ENCODE measurements at regions not wholly inside any gene's neighbourhood (a gene's known extent, or its start where the extent isn't known, plus 50 kb on each side); places are given as distances from the start of the nearest gene placed in this dataset.

GRCh38 chr11:116185551-116185950 is 587.2 kb downstream of the BUD13 start:
- TF ChIP-seq CTCF (IDR thresholded peaks at IDR 0.05) (no peak), ZFX (IDR thresholded peaks at IDR 0.05; ENCODE audit: borderline replicate concordance) (no peak)

Data from 22Rv1 (cell line).